Liver (tissue), 8 donors: ENCODE measurements at regions not wholly inside any gene's neighbourhood (a gene's known extent, or its start where the extent isn't known, plus 50 kb on each side); places are given as distances from the start of the nearest gene placed in this dataset.

Experiments used
- DNase-seq: peaks from one replicate; pipeline ENCODE4 v3.0.0-alpha.2; 2017; ENCODE audit warnings: low spot score
- H3K27ac ChIP-seq, 2 donors: one replicate each; pipeline ENCODE4 v1.7.0; 2013; ENCODE audit warnings: inconsistent platforms in 2 of 2, low read length in 2 of 2, control low read depth in 1 of 2, low read depth in 1 of 2, mild to moderate bottlenecking in 1 of 2
- H3K27me3 ChIP-seq, 4 donors: one replicate each; pipeline versions ENCODE4 v1.6.1 to v1.7.0; 2013; ENCODE audit warnings: low read length in 3 of 4, inconsistent platforms in 1 of 4, mild to moderate bottlenecking in 1 of 4, moderate library complexity in 1 of 4; ENCODE audit not compliant: control insufficient read depth in 4 of 4, insufficient read depth in 4 of 4
- H3K36me3 ChIP-seq, 4 donors: one replicate each; pipeline versions ENCODE4 v1.6.1 to v1.7.0; 2013; ENCODE audit warnings: low read length in 3 of 4, mild to moderate bottlenecking in 3 of 4, low read depth in 1 of 4, moderate library complexity in 1 of 4; ENCODE audit not compliant: control insufficient read depth in 4 of 4, insufficient read depth in 3 of 4
- H3K4me1 ChIP-seq, 4 donors: one replicate each; pipeline versions ENCODE4 v1.6.1 to v1.7.0; 2013; ENCODE audit warnings: low read length in 3 of 4, mild to moderate bottlenecking in 3 of 4, moderate library complexity in 1 of 4; ENCODE audit not compliant: control insufficient read depth in 4 of 4, insufficient read depth in 4 of 4
- H3K4me3 ChIP-seq, 3 donors: one replicate each; pipeline versions ENCODE4 v1.6.1 to v1.7.0; 2013; ENCODE audit warnings: low read length in 3 of 3, control low read depth in 1 of 3, low read depth in 1 of 3, mild to moderate bottlenecking in 1 of 3
- H3K9ac ChIP-seq, 2 donors: one replicate each; pipeline ENCODE4 v1.7.0; 2013; ENCODE audit warnings: low read length in 2 of 2, mild to moderate bottlenecking in 2 of 2, moderate library complexity in 2 of 2, control low read depth in 1 of 2, low read depth in 1 of 2
- H3K9me3 ChIP-seq, 4 donors: one replicate each; pipeline versions ENCODE4 v1.6.1 to v1.7.0; 2013; ENCODE audit warnings: low read length in 3 of 4; ENCODE audit not compliant: control insufficient read depth in 4 of 4
- EGR1 ChIP-seq, 2 donors: IDR thresholded peaks; 2 replicates each; pipeline ENCODE4 v1.6.1; 2016 to 2018; ENCODE audit warnings: antibody characterized with exemption in 2 of 2, low read depth in 2 of 2
- FOXA1 ChIP-seq: IDR thresholded peaks from 2 replicates; pipeline ENCODE4 v1.6.1; 2016; ENCODE audit warnings: antibody characterized with exemption
- FOXA2 ChIP-seq: IDR thresholded peaks from 2 replicates; pipeline ENCODE4 v1.6.1; 2016; ENCODE audit warnings: antibody characterized with exemption
- GABPA ChIP-seq, 2 donors: IDR thresholded peaks in 1 of 2; conservative IDR thresholded peaks in 1 of 2; 2 replicates each; pipeline ENCODE4 v1.6.1; 2016; ENCODE audit warnings: antibody characterized with exemption in 2 of 2, mild to moderate bottlenecking in 1 of 2, moderate library complexity in 1 of 2
- HNF4A ChIP-seq, 2 donors: conservative IDR thresholded peaks; 2 replicates each; pipeline ENCODE4 v1.6.1; 2016; ENCODE audit warnings: antibody characterized with exemption in 2 of 2, mild to moderate bottlenecking in 2 of 2
- HNF4G ChIP-seq: IDR thresholded peaks from 2 replicates; pipeline ENCODE4 v1.6.1; 2016; ENCODE audit warnings: antibody characterized with exemption
- JUND ChIP-seq, 2 donors: IDR thresholded peaks; 2 replicates each; pipeline ENCODE4 v1.6.1; 2016; ENCODE audit warnings: antibody characterized with exemption in 2 of 2
- NR2F2 ChIP-seq: IDR thresholded peaks from 2 replicates; pipeline ENCODE4 v1.6.1; 2016; ENCODE audit warnings: antibody characterized with exemption
- RAD21 ChIP-seq, 2 donors: IDR thresholded peaks; 2 replicates each; pipeline ENCODE4 v1.6.1; 2016; ENCODE audit warnings: antibody characterized with exemption in 2 of 2, mild to moderate bottlenecking in 2 of 2
- RXRA ChIP-seq, 2 donors: IDR thresholded peaks; 2 replicates each; pipeline ENCODE4 v1.6.1; 2017 to 2018; ENCODE audit warnings: antibody characterized with exemption in 2 of 2, mild to moderate bottlenecking in 1 of 2
- SP1 ChIP-seq: IDR thresholded peaks from 2 replicates; pipeline ENCODE4 v1.6.1; 2018; ENCODE audit warnings: antibody characterized with exemption, mild to moderate bottlenecking
- TAF1 ChIP-seq: conservative IDR thresholded peaks from 2 replicates; pipeline ENCODE4 v1.6.1; 2016; ENCODE audit warnings: antibody characterized with exemption, mild to moderate bottlenecking
- YY1 ChIP-seq: IDR thresholded peaks from 2 replicates; pipeline ENCODE4 v1.6.1; 2016; ENCODE audit warnings: antibody characterized with exemption, mild to moderate bottlenecking
- WGBS: extraction: QIAGEN DNeasy Blood & Tissue Kit; methylation state at CpG from one replicate; pipeline ENCODE4 v1.1.7; 2013; 5-methylcytosine and 5-hydroxymethylcytosine counted together
- TF ChIP-seq, protein P1 (sequence below): fragments of 150-350 bp; IDR thresholded peaks from 2 replicates; pipeline ENCODE4 v1.5.1; 2017; ENCODE audit warnings: improper control_type of control experiment, low read depth, low read length; ENCODE audit not compliant: missing input control
- TF ChIP-seq, protein P2 (sequence below): IDR thresholded peaks from 2 replicates; pipeline ENCODE4 v1.6.1; 2016; ENCODE audit warnings: antibody characterized with exemption
- TF ChIP-seq, protein P3 (sequence below): IDR thresholded peaks from 2 replicates; pipeline ENCODE4 v1.6.1; 2016; ENCODE audit warnings: antibody characterized with exemption
- TF ChIP-seq, protein P4 (sequence below): IDR thresholded peaks from 2 replicates; pipeline ENCODE4 v1.6.1; 2016; ENCODE audit warnings: antibody characterized with exemption
- TF ChIP-seq, protein P5 (sequence below): IDR thresholded peaks from 2 replicates; pipeline ENCODE4 v1.6.1; 2016; ENCODE audit warnings: antibody characterized with exemption, mild to moderate bottlenecking
- donor health status: healthy.
- donor health status: healthy.
- donor health status: healthy.
- donor health status: healthy.
- donor health status: healthy.

DNA sequence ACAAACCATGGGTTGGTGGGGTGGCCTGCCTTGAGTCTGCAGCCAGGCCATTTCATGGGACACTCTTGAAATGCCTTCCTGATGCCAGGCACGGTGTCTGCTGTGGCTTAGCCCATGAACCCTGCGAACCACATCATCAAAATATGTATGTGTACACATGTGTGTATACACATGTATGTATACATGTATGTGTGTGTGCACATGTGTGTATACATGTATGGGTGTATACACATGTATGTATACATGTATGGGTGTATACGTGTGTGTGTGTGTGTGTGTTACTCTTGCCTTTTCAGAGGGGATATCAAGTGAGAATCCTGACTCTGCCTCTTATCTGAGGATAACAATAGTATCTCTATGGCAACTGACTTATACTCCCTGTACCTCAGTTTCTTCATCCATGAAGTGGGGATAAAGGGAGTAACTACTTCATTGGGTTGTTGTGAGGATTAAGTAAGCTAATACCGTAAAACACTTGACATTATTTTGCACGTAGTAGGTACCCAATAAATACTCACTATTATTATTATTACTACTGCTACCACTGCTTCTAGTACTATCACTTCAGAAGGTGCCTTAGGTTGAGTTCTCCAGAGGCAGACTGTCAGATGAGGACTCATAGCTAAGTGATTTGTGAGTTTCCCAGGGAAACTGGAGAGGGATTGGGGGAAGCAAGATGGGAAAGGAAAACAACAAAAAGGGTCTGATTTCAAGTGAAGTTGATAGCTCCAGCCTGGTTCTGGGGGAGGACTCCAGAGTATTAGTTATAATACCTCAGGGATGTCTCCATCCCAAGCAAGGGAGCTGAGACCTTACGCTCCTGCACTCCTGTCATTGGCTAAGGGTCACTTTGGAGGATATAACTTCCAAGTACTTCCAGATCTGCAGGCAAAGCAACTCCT is 110.5 kb downstream of the VEGFA start:
- no peak for DNase-seq
- Histone ChIP-seq H3K9me3 (no peaks in the 10 kb centered on the region), H3K36me3 (no peaks in the 10 kb centered on the region), H3K4me3 (no peak overlapping the region), H3K9ac (no peak overlapping the region), H3K27ac (no peak overlapping the region), H3K27me3 (no peaks in the 10 kb centered on the region), H3K4me1 (peaks cover 5 to 22% (median 13%) of the 10 kb centered on the region in 4 donors)
- WGBS, result 87% methylated on average over 6 of the region's 6 CpGs
- TF ChIP-seq HNF4A (conservative IDR thresholded peaks at IDR 0.05), result no peak
- no peak for TF ChIP-seq RAD21 (IDR thresholded peaks at IDR 0.05)
- TF ChIP-seq, protein P1, sequence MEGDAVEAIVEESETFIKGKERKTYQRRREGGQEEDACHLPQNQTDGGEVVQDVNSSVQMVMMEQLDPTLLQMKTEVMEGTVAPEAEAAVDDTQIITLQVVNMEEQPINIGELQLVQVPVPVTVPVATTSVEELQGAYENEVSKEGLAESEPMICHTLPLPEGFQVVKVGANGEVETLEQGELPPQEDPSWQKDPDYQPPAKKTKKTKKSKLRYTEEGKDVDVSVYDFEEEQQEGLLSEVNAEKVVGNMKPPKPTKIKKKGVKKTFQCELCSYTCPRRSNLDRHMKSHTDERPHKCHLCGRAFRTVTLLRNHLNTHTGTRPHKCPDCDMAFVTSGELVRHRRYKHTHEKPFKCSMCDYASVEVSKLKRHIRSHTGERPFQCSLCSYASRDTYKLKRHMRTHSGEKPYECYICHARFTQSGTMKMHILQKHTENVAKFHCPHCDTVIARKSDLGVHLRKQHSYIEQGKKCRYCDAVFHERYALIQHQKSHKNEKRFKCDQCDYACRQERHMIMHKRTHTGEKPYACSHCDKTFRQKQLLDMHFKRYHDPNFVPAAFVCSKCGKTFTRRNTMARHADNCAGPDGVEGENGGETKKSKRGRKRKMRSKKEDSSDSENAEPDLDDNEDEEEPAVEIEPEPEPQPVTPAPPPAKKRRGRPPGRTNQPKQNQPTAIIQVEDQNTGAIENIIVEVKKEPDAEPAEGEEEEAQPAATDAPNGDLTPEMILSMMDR, result no peak
- TF ChIP-seq, protein P2, sequence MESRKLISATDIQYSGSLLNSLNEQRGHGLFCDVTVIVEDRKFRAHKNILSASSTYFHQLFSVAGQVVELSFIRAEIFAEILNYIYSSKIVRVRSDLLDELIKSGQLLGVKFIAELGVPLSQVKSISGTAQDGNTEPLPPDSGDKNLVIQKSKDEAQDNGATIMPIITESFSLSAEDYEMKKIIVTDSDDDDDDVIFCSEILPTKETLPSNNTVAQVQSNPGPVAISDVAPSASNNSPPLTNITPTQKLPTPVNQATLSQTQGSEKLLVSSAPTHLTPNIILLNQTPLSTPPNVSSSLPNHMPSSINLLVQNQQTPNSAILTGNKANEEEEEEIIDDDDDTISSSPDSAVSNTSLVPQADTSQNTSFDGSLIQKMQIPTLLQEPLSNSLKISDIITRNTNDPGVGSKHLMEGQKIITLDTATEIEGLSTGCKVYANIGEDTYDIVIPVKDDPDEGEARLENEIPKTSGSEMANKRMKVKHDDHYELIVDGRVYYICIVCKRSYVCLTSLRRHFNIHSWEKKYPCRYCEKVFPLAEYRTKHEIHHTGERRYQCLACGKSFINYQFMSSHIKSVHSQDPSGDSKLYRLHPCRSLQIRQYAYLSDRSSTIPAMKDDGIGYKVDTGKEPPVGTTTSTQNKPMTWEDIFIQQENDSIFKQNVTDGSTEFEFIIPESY, result no peak
- no peak for TF ChIP-seq NR2F2
- TF ChIP-seq YY1, result no peak

DNA sequence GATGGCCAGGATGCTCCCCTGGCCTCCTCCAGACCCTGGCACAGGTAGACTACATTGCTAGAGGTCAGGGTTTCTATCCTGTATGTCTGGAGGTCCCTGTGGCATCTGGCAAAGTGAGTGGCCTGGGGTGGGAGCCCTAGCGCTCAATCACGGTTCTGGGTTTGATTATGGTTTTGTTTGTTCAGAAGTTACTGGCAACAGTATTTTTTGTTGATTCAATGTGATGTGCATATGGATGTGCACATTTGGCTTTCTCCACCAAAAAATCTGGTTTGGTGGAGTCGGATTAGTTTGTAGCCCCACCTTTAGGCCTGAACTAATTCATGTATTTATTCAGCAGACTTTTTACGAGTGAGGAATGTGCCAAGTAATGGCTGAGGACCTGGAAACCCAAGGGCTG is 109.7 kb downstream of the VEGFA start:
- Histone ChIP-seq H3K9ac (no peak overlapping the region), H3K36me3 (no peaks in the 10 kb centered on the region), H3K9me3 (no peaks in the 10 kb centered on the region), H3K4me3 (no peak overlapping the region), H3K27me3 (no peaks in the 10 kb centered on the region), H3K27ac (no peak overlapping the region), H3K4me1 (peaks cover 5 to 22% (median 15%) of the 10 kb centered on the region in 4 donors)
- no peak for DNase-seq
- TF ChIP-seq FOXA2, result no peak
- no peak for TF ChIP-seq JUND (IDR thresholded peaks at IDR 0.05)
- TF ChIP-seq, protein P2, result no peak
- TF ChIP-seq, protein P3, sequence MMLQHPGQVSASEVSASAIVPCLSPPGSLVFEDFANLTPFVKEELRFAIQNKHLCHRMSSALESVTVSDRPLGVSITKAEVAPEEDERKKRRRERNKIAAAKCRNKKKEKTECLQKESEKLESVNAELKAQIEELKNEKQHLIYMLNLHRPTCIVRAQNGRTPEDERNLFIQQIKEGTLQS, result no peak
- TF ChIP-seq YY1, result no peak
- TF ChIP-seq FOXA1, result no peak
- no peak for TF ChIP-seq HNF4A (conservative IDR thresholded peaks at IDR 0.05)
- no peak for TF ChIP-seq RXRA (IDR thresholded peaks at IDR 0.05)
- no peak for TF ChIP-seq TAF1
- no peak for TF ChIP-seq HNF4G
- TF ChIP-seq, protein P4, sequence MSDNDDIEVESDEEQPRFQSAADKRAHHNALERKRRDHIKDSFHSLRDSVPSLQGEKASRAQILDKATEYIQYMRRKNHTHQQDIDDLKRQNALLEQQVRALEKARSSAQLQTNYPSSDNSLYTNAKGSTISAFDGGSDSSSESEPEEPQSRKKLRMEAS, result no peak
- TF ChIP-seq EGR1 (IDR thresholded peaks at IDR 0.05; ENCODE audit: low read depth in 2 of 2), result no peak
- TF ChIP-seq RAD21 (IDR thresholded peaks at IDR 0.05), result no peak
- TF ChIP-seq GABPA (IDR thresholded peaks at IDR 0.05 in 1 of 2, conservative IDR thresholded peaks at IDR 0.05 in 1 of 2), result no peak
- no peak for TF ChIP-seq SP1
- TF ChIP-seq, protein P5, sequence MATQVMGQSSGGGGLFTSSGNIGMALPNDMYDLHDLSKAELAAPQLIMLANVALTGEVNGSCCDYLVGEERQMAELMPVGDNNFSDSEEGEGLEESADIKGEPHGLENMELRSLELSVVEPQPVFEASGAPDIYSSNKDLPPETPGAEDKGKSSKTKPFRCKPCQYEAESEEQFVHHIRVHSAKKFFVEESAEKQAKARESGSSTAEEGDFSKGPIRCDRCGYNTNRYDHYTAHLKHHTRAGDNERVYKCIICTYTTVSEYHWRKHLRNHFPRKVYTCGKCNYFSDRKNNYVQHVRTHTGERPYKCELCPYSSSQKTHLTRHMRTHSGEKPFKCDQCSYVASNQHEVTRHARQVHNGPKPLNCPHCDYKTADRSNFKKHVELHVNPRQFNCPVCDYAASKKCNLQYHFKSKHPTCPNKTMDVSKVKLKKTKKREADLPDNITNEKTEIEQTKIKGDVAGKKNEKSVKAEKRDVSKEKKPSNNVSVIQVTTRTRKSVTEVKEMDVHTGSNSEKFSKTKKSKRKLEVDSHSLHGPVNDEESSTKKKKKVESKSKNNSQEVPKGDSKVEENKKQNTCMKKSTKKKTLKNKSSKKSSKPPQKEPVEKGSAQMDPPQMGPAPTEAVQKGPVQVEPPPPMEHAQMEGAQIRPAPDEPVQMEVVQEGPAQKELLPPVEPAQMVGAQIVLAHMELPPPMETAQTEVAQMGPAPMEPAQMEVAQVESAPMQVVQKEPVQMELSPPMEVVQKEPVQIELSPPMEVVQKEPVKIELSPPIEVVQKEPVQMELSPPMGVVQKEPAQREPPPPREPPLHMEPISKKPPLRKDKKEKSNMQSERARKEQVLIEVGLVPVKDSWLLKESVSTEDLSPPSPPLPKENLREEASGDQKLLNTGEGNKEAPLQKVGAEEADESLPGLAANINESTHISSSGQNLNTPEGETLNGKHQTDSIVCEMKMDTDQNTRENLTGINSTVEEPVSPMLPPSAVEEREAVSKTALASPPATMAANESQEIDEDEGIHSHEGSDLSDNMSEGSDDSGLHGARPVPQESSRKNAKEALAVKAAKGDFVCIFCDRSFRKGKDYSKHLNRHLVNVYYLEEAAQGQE, result no peak
- TF ChIP-seq NR2F2, result no peak
- TF ChIP-seq, protein P1, result no peak
- WGBS, result 87% methylated on average over 4 of the region's 4 CpGs
